H9 (cell line): ENCODE measurements at regions not wholly inside any gene's neighbourhood (a gene's known extent, or its start where the extent isn't known, plus 50 kb on each side); places are given as distances from the start of the nearest gene placed in this dataset.

Source experiments
- DNase-seq: peaks from one replicate; pipeline ENCODE4 v3.0.0-alpha.2; 2017
- H2AFZ ChIP-seq: one replicate; pipeline ENCODE4 v1.6.1; 2013; ENCODE audit warnings: mild to moderate bottlenecking, low read length, control low read depth, moderate library complexity
- H2AK5ac ChIP-seq: 2 replicates; pipeline ENCODE4 v1.6.1; 2013; ENCODE audit warnings: low read length, control low read depth, mixed read lengths; ENCODE audit not compliant: insufficient read length
- H2BK120ac ChIP-seq: one replicate; pipeline ENCODE4 v1.6.1; 2013; ENCODE audit warnings: low read depth, mild to moderate bottlenecking, low read length, control low read depth, inconsistent platforms; ENCODE audit not compliant: poor library complexity, severe bottlenecking
- H2BK12ac ChIP-seq: 2 replicates; pipeline ENCODE4 v1.6.1; 2013; ENCODE audit warnings: low read length, control low read depth, mixed read lengths, low read depth; ENCODE audit not compliant: insufficient read length
- H2BK15ac ChIP-seq: 2 replicates; pipeline ENCODE4 v1.6.1; 2013; ENCODE audit warnings: low read depth, low read length, control low read depth
- H2BK20ac ChIP-seq: one replicate; pipeline ENCODE4 v1.6.1; 2013; ENCODE audit warnings: low read depth, mild to moderate bottlenecking, low read length, control low read depth, inconsistent platforms; ENCODE audit not compliant: poor library complexity, severe bottlenecking
- H2BK5ac ChIP-seq: 2 replicates; pipeline ENCODE4 v1.6.1; 2013; ENCODE audit warnings: low read length, control low read depth, mixed read lengths; ENCODE audit not compliant: insufficient read length
- H3K14ac ChIP-seq: 2 replicates; pipeline ENCODE4 v1.6.1; 2013; ENCODE audit warnings: low read length, control low read depth; ENCODE audit not compliant: insufficient read depth
- H3K18ac ChIP-seq: 2 replicates; pipeline ENCODE4 v1.6.1; 2013; ENCODE audit warnings: low read depth, mild to moderate bottlenecking, mixed read lengths, low read length, control low read depth; ENCODE audit not compliant: insufficient read length
- H3K23ac ChIP-seq: 2 replicates; pipeline ENCODE4 v1.6.1; 2013; ENCODE audit warnings: low read length, control low read depth, mixed read lengths, low read depth; ENCODE audit not compliant: insufficient read length
- H3K23me2 ChIP-seq: 2 replicates; pipeline ENCODE4 v1.6.1; 2013; ENCODE audit warnings: low read depth, mild to moderate bottlenecking, mixed read lengths, low read length, control low read depth; ENCODE audit not compliant: insufficient read length, poor library complexity, severe bottlenecking
- H3K27ac ChIP-seq: 2 replicates; pipeline ENCODE4 v1.5.1; 2013; ENCODE audit warnings: low read length, control low read depth, mixed read lengths, low read depth; ENCODE audit not compliant: insufficient read length
- H3K27me3 ChIP-seq: 2 replicates; pipeline ENCODE4 v1.6.1; 2013; ENCODE audit warnings: low read length, control low read depth, inconsistent platforms; ENCODE audit not compliant: insufficient read depth
- H3K4ac ChIP-seq: 2 replicates; pipeline ENCODE4 v1.6.1; 2013; ENCODE audit warnings: low read depth, mild to moderate bottlenecking, control low read depth, inconsistent platforms, low read length, moderate library complexity
- H3K4me1 ChIP-seq: 2 replicates; pipeline ENCODE4 v1.6.1; 2013; ENCODE audit warnings: low read length, control low read depth, inconsistent platforms; ENCODE audit not compliant: insufficient read depth
- H3K4me2 ChIP-seq: 2 replicates; pipeline ENCODE4 v1.6.1; 2013; ENCODE audit warnings: low read length, control low read depth, mixed read lengths; ENCODE audit not compliant: insufficient read length, insufficient read depth
- H3K56ac ChIP-seq: 2 replicates; pipeline ENCODE4 v1.6.1; 2013; ENCODE audit warnings: low read depth, mild to moderate bottlenecking, mixed read lengths, low read length, control low read depth; ENCODE audit not compliant: insufficient read length
- H3K79me1 ChIP-seq: 2 replicates; pipeline ENCODE4 v1.6.1; 2013; ENCODE audit warnings: low read depth, mild to moderate bottlenecking, moderate library complexity, low read length, control low read depth, inconsistent platforms; ENCODE audit not compliant: insufficient read depth, poor library complexity, severe bottlenecking
- H3K79me2 ChIP-seq: 2 replicates; pipeline ENCODE4 v1.6.1; 2013; ENCODE audit warnings: low read length, control low read depth, inconsistent platforms; ENCODE audit not compliant: insufficient read depth
- H3K9ac ChIP-seq: 2 replicates; pipeline ENCODE4 v1.6.1; 2013; ENCODE audit warnings: low read length, control low read depth, mixed read lengths; ENCODE audit not compliant: insufficient read length; ENCODE audit errors: extremely low read depth
- H3K9me3 ChIP-seq: one replicate; pipeline ENCODE4 v1.6.1; 2013; ENCODE audit warnings: low read depth, low read length, inconsistent platforms; ENCODE audit not compliant: control insufficient read depth
- H3T11ph ChIP-seq: one replicate; pipeline ENCODE4 v1.6.1; 2013; ENCODE audit warnings: mild to moderate bottlenecking, low read length, control low read depth, inconsistent platforms
- H4K20me1 ChIP-seq: one replicate; pipeline ENCODE4 v1.6.1; 2013; ENCODE audit not compliant: control insufficient read depth, insufficient read length, insufficient read depth
- H4K5ac ChIP-seq: 2 replicates; pipeline ENCODE4 v1.6.1; 2013; ENCODE audit warnings: low read depth, mild to moderate bottlenecking, mixed read lengths, low read length, control low read depth; ENCODE audit not compliant: insufficient read length
- H4K8ac ChIP-seq: replicated peaks from 2 replicates; pipeline ENCODE4 v1.6.1; 2013; ENCODE audit warnings: low read length, control low read depth, mixed read lengths, low read depth; ENCODE audit not compliant: insufficient read length
- H4K91ac ChIP-seq: 2 replicates; pipeline ENCODE4 v1.6.1; 2013; ENCODE audit warnings: low read depth, mild to moderate bottlenecking, moderate library complexity, mixed read lengths, low read length, control low read depth; ENCODE audit not compliant: insufficient read length
- H3K27ac Mint-ChIP-seq, 3 experiments: 2 replicates in 2 of 3; 3 replicates in 1 of 3; pipeline ENCODE4 v1.8.0; 2020 to 2021; ENCODE audit warnings: mixed read lengths in 3 of 3, mild to moderate bottlenecking in 1 of 3, moderate library complexity in 1 of 3
- H3K27me3 Mint-ChIP-seq: 2 replicates; pipeline ENCODE4 v1.8.0; 2021; ENCODE audit warnings: low read depth, mild to moderate bottlenecking, moderate library complexity, mixed read lengths
- H3K36me3 Mint-ChIP-seq, 3 experiments: 2 replicates in 2 of 3; 3 replicates in 1 of 3; pipeline ENCODE4 v1.8.0; 2020 to 2021; ENCODE audit warnings: low read depth in 3 of 3, mixed read lengths in 3 of 3; ENCODE audit not compliant: insufficient read depth in 1 of 3
- H3K4me1 Mint-ChIP-seq, 2 experiments: 2 replicates each; pipeline ENCODE4 v1.8.0; 2020; ENCODE audit warnings: mixed read lengths in 2 of 2
- H3K4me3 Mint-ChIP-seq, 2 experiments: 2 replicates in 1 of 2; 3 replicates in 1 of 2; pipeline ENCODE4 v1.8.0; 2020 to 2021; ENCODE audit warnings: mild to moderate bottlenecking in 2 of 2, mixed read lengths in 2 of 2, moderate library complexity in 1 of 2
- H3K9me3 Mint-ChIP-seq, 2 experiments: 2 replicates in 1 of 2; 3 replicates in 1 of 2; pipeline ENCODE4 v1.8.0; 2020; ENCODE audit warnings: mild to moderate bottlenecking in 2 of 2, mixed read lengths in 2 of 2, moderate library complexity in 1 of 2
- CTCF ChIP-seq: fragments of 200-600 bp; sonication (generic); conservative IDR thresholded peaks from 3 replicates; pipeline ENCODE4 v1.8.0; 2021; ENCODE audit warnings: antibody characterized with exemption, mild to moderate bottlenecking
- WGBS: extraction: QIAGEN DNeasy Blood & Tissue Kit; methylation state at CpG from one replicate; pipeline ENCODE4 v1.1.7; 2013; ENCODE audit warnings: missing lambda C conversion rate, low lambda C conversion rate, mixed read lengths; ENCODE audit not compliant: insufficient read length; ENCODE audit errors: extremely low coverage; 5-methylcytosine and 5-hydroxymethylcytosine counted together

GRCh38 chr16:66156538-66156937 is 210.0 kb upstream of the CDH5 start:
- peaks cover 8 to 10% of the 10 kb centered on the region in 2 experiments; a peak in 3 of 4 replicates for H3K4me1 Mint-ChIP-seq
- H2BK20ac ChIP-seq, result no peak overlapping the region
- no peak overlapping the region for H2BK15ac ChIP-seq
- H2AFZ ChIP-seq, result no peak overlapping the region
- H2BK12ac ChIP-seq, result no peak overlapping the region
- no peak overlapping the region for H2BK120ac ChIP-seq
- H3K27ac ChIP-seq, result no peak overlapping the region
- TF ChIP-seq CTCF, result no peak
- H3K4me1 ChIP-seq, result no peaks in the 10 kb centered on the region
- H3K23ac ChIP-seq, result no peak overlapping the region
- no peaks in the 10 kb centered on the region; the same call in 1 of the 2 replicates for H3K27me3 Mint-ChIP-seq
- H2BK5ac ChIP-seq, result no peak overlapping the region
- H3K79me1 ChIP-seq, result no peaks in the 10 kb centered on the region
- WGBS, result no CpG with 5 or more reads among the region's 4 CpGs
- H2AK5ac ChIP-seq, result no peak overlapping the region
- H3K36me3 Mint-ChIP-seq, result no peaks in the 10 kb centered on the region
- no peak overlapping the region for H3T11ph ChIP-seq
- H3K14ac ChIP-seq, result no peak overlapping the region
- H3K9me3 ChIP-seq, result no peaks in the 10 kb centered on the region
- no peak overlapping the region for H3K27ac Mint-ChIP-seq
- H3K56ac ChIP-seq, result no peak overlapping the region
- no peak overlapping the region for H3K9ac ChIP-seq
- H3K27me3 ChIP-seq, result no peaks in the 10 kb centered on the region
- H3K4me2 ChIP-seq, result no peak overlapping the region
- no peak overlapping the region for H4K8ac ChIP-seq
- no peak overlapping the region for H3K18ac ChIP-seq
- no peaks in the 10 kb centered on the region for H3K23me2 ChIP-seq
- H3K79me2 ChIP-seq, result no peaks in the 10 kb centered on the region
- DNase-seq, result no peak
- H4K5ac ChIP-seq, result no peak overlapping the region
- no peaks in the 10 kb centered on the region for H4K20me1 ChIP-seq
- no peak overlapping the region for H3K4ac ChIP-seq
- H4K91ac ChIP-seq, result no peak overlapping the region
- no peaks in the 10 kb centered on the region for H3K9me3 Mint-ChIP-seq
- no peak overlapping the region for H3K4me3 Mint-ChIP-seq
